Heart left ventricle (tissue), 13 donors: ENCODE measurements at regions not wholly inside any gene's neighbourhood (a gene's known extent, or its start where the extent isn't known, plus 50 kb on each side); places are given as distances from the start of the nearest gene placed in this dataset.

Source experiments
- CTCF ChIP-seq, 12 donors: fragments of 200-600 bp; sonication (generic) in 4 of 12; IDR thresholded peaks; one replicate each; pipeline versions ENCODE4 v1.5.0 to v1.8.0; 2018 to 2022; ENCODE audit warnings: antibody characterized with exemption in 12 of 12, mild to moderate bottlenecking in 5 of 12
- POLR2A ChIP-seq, 2 donors: fragments of 450-650 bp; IDR thresholded peaks; one replicate each; pipeline ENCODE4 v1.6.1; 2017; ENCODE audit warnings: antibody characterized with exemption in 2 of 2, mild to moderate bottlenecking in 2 of 2, moderate library complexity in 2 of 2
- donor health status: ischemic (EF 13 %, LVEDD 7.1; RV severe dilation, severe dysfunction).
- donor health status: DM: no; HTN: yes; CAD: no.
- donor health status: DM: no; HTN: no; CAD: no.
- donor health status: ischemic (EF 25% LVEDD 6.9; RV normal size, moderate dysfunction).
- donor health status: ischemic (EF 25% LVEDD 5.7; RV mildly dilated, moderate dysfunction).
- donor health status: ischemic (EF 35%, LVEDD 5.7; RV mildly dilated, moderate dysfunction).
- donor health status: nonischemic (EF 11% LVEDD 7.7; RV severe dilation, severe dysfunction).
- donor health status: DM: yes; HTN: yes; CAD: no.
- donor health status: PGD.
- donor health status: ischemic (EF 29% LVEDD 5.4; RV normal size, mild dysfunction).
- donor health status: nonischemic (EF 23%, LVEDD 6.1; RV moderate dilation, normal function).

- no peak for TF ChIP-seq CTCF (IDR thresholded peaks at IDR 0.05)
- no peak for TF ChIP-seq POLR2A (IDR thresholded peaks at IDR 0.05)
Observed at GRCh38 chr15:26421065-26421464, 351.8 kb downstream of the GABRB3 start.
